ENCODE measurements at regions not wholly inside any gene's neighbourhood (a gene's known extent, or its start where the extent isn't known, plus 50 kb on each side); places are given as distances from the start of the nearest gene placed in this dataset.

DNA sequence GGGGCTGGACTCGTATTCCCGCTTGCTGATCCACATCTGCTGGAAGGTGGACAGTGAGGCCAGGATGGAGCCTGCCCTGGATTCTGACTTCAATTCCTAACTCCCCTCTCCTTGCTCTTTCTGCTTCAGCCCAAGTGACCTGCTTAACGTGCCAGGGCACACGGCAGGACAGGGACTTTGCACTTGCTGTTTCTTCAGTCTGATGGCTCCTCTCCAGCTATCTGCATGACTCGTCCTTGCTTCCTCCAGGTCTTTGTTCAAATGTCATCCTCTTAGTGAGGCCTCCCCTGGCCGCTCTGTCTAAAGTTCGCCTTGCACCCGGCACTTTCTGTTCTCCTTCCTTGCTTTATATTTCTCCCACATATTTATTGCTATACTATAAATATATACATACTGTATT, 357.6 kb downstream of the MTX2 start:
- no peaks in the 10 kb centered on the region for H3K36me3 ChIP-seq (ENCODE audit: insufficient read depth, low read length)
- ChIA-PET CTCF (no interaction called here), POLR2A (no interaction called here)
- H3K27ac Mint-ChIP-seq: no peak overlapping the region
- peaks cover 38 to 53% of the 10 kb centered on the region in 2 donors for H3K27me3 Mint-ChIP-seq
- no peaks in the 10 kb centered on the region for H3K27me3 ChIP-seq (ENCODE audit: insufficient read depth, low read length, poor library complexity, severe bottlenecking)
- no peak for DNase-seq
- no peak overlapping the region for H3K4me3 Mint-ChIP-seq
- H3K4me1 ChIP-seq (ENCODE audit: insufficient read depth, low read length): no peaks in the 10 kb centered on the region
- no peaks in the 10 kb centered on the region for H3K9me3 ChIP-seq (ENCODE audit: low read length)
- H3K27ac ChIP-seq (ENCODE audit: low read depth, low read length): no peak overlapping the region
- H3K9me3 Mint-ChIP-seq: no peaks in the 10 kb centered on the region
- no peak overlapping the region for H3K4me3 ChIP-seq (ENCODE audit: low read length)
- H3K4me1 Mint-ChIP-seq: no peaks in the 10 kb centered on the region
- H3K36me3 Mint-ChIP-seq: peaks cover 0 to 2% (median 0%) of the 10 kb centered on the region in 3 donors

- ChIA-PET POLR2A (no interaction called here), CTCF (interaction anchor here (2.1 kb wide), 1 partner anchor 24 kb away, joined by 6 read pairs; no protein-coding TSS in a partner anchor)
- Histone ChIP-seq H3K27me3 (ENCODE audit: insufficient read depth, low read length, poor library complexity, severe bottlenecking) (no peaks in the 10 kb centered on the region), H3K9me3 (ENCODE audit: low read length) (no peaks in the 10 kb centered on the region), H3K4me3 (ENCODE audit: low read length) (no peak overlapping the region), H3K4me1 (ENCODE audit: insufficient read depth, low read length) (no peaks in the 10 kb centered on the region), H3K36me3 (ENCODE audit: insufficient read depth, low read length) (no peaks in the 10 kb centered on the region), H3K27ac (ENCODE audit: low read depth, low read length) (no peak overlapping the region)
- H3K27me3 Mint-ChIP-seq: peaks cover 29 to 54% of the 10 kb centered on the region in 2 donors
- peaks cover 0 to 2% (median 0%) of the 10 kb centered on the region in 3 donors for H3K36me3 Mint-ChIP-seq
- H3K4me3 Mint-ChIP-seq: no peak overlapping the region
- H3K9me3 Mint-ChIP-seq: no peaks in the 10 kb centered on the region
- DNase-seq: no peak
- no peak overlapping the region for H3K27ac Mint-ChIP-seq
- no peaks in the 10 kb centered on the region for H3K4me1 Mint-ChIP-seq
These were observed 359.2 kb downstream of the MTX2 start for GRCh38 chr2:176628438-176628837.

DNA sequence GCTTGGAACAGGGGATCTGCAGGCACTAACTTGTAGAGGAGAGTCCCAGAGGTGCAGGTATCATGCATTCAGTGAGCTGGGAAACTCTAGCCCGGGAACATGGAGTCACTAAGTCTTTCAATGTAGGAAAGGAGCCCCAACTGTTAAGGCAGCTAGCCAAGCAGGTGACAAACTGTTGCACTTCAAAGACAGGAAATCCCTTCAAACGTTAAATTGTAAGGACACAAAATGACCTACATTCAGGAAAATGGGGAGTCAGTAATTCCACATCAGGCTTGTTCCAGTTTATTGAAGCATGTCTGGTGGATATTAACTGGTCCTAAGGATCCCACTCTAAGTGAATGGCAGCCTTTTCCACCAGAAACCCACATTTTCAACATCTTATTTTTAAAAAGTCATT, 364.5 kb downstream of the MTX2 start:
- H3K4me3 Mint-ChIP-seq: no peak overlapping the region
- H3K27ac Mint-ChIP-seq: no peak overlapping the region
- ChIA-PET CTCF (interaction anchor here (1.6 to 3.4 kb wide), 3 partner anchors 18 to 507 kb away, joined by 3 to 15 read pairs (median 4); no protein-coding TSS in a partner anchor), POLR2A (no interaction called here)
- peaks cover 19% of the 10 kb centered on the region for H3K27me3 ChIP-seq (ENCODE audit: insufficient read depth, low read length, poor library complexity, severe bottlenecking)
- peaks cover 4% of the 10 kb centered on the region for H3K4me1 ChIP-seq (ENCODE audit: insufficient read depth, low read length)
- peaks cover 16 to 46% of the 10 kb centered on the region in 2 donors for H3K27me3 Mint-ChIP-seq
- no peak overlapping the region for H3K4me3 ChIP-seq (ENCODE audit: low read length)
- H3K9me3 ChIP-seq (ENCODE audit: low read length): no peaks in the 10 kb centered on the region
- H3K36me3 ChIP-seq (ENCODE audit: insufficient read depth, low read length): no peaks in the 10 kb centered on the region
- H3K9me3 Mint-ChIP-seq: no peaks in the 10 kb centered on the region
- no peaks in the 10 kb centered on the region for H3K36me3 Mint-ChIP-seq
- H3K4me1 Mint-ChIP-seq: peaks cover 6 to 9% (median 8%) of the 10 kb centered on the region in 3 donors
- DNase-seq: no peak
- no peak overlapping the region for H3K27ac ChIP-seq (ENCODE audit: low read depth, low read length)

- H3K9me3 ChIP-seq (ENCODE audit: low read length): no peaks in the 10 kb centered on the region
- no peaks in the 10 kb centered on the region for H3K36me3 Mint-ChIP-seq
- CTCF ChIA-PET: interaction anchor here (0.9 to 3.2 kb wide), 4 partner anchors 16 to 516 kb away, joined by 3 to 18 read pairs (median 9); no protein-coding TSS in a partner anchor
- H3K27me3 ChIP-seq (ENCODE audit: insufficient read depth, low read length, poor library complexity, severe bottlenecking): peaks cover 28% of the 10 kb centered on the region
- no peak overlapping the region for H3K27ac Mint-ChIP-seq
- H3K9me3 Mint-ChIP-seq: no peaks in the 10 kb centered on the region
- POLR2A ChIA-PET: no interaction called here
- H3K36me3 ChIP-seq (ENCODE audit: insufficient read depth, low read length): no peaks in the 10 kb centered on the region
- H3K4me1 ChIP-seq (ENCODE audit: insufficient read depth, low read length): peaks cover 4% of the 10 kb centered on the region
- H3K4me1 Mint-ChIP-seq: peaks cover 6 to 9% (median 8%) of the 10 kb centered on the region in 3 donors
- DNase-seq: no peak
- H3K4me3 ChIP-seq (ENCODE audit: low read length): no peak overlapping the region
- H3K27ac ChIP-seq (ENCODE audit: low read depth, low read length): no peak overlapping the region
- H3K4me3 Mint-ChIP-seq: no peak overlapping the region
- H3K27me3 Mint-ChIP-seq: peaks cover 26 to 68% of the 10 kb centered on the region in 2 donors
These were observed 367.2 kb downstream of the MTX2 start for GRCh38 chr2:176636401-176636800.

DNA sequence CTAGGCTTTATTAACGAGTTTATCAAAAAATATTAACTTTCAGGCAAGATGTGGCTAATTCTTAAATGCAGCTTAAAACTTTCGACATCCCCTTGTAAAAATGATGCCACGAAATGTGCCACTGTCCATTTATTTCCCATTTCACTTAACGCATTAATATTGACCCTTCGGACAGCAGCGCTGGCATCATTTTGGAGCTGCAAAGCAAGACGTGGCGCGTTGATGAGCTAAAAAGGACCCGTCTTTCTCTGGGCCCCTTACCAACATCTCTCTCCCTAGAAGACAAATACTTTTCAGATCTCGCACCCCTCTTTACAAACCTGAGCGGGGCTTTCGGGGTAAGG, 367.9 kb downstream of the MTX2 start:
- peaks cover 35% of the 10 kb centered on the region for H3K27me3 ChIP-seq (ENCODE audit: insufficient read depth, low read length, poor library complexity, severe bottlenecking)
- peaks cover 6 to 9% (median 8%) of the 10 kb centered on the region in 3 donors for H3K4me1 Mint-ChIP-seq
- H3K4me3 Mint-ChIP-seq: peak overlapping the region; percentile 8 to 86 (median 62)
- H3K9me3 Mint-ChIP-seq: no peaks in the 10 kb centered on the region
- H3K27me3 Mint-ChIP-seq: peaks cover 31 to 72% of the 10 kb centered on the region in 2 donors
- POLR2A ChIA-PET: no interaction called here
- DNase-seq: peak in 1 of 5 donors; percentile 3
- no peaks in the 10 kb centered on the region for H3K36me3 Mint-ChIP-seq
- H3K4me1 ChIP-seq (ENCODE audit: insufficient read depth, low read length): peaks cover 4% of the 10 kb centered on the region
- no peaks in the 10 kb centered on the region for H3K36me3 ChIP-seq (ENCODE audit: insufficient read depth, low read length)
- CTCF ChIA-PET: interaction anchor here (0.9 to 3.2 kb wide), 4 partner anchors 15 to 516 kb away, joined by 3 to 18 read pairs (median 9); no protein-coding TSS in a partner anchor
- H3K27ac ChIP-seq (ENCODE audit: low read depth, low read length): no peak overlapping the region
- H3K27ac Mint-ChIP-seq: no peak overlapping the region
- H3K9me3 ChIP-seq (ENCODE audit: low read length): no peaks in the 10 kb centered on the region
- no peak overlapping the region for H3K4me3 ChIP-seq (ENCODE audit: low read length)

- Histone ChIP-seq H3K27me3 (ENCODE audit: insufficient read depth, low read length, poor library complexity, severe bottlenecking) (peaks cover 35% of the 10 kb centered on the region), H3K36me3 (ENCODE audit: insufficient read depth, low read length) (no peaks in the 10 kb centered on the region), H3K27ac (ENCODE audit: low read depth, low read length) (no peak overlapping the region), H3K4me3 (ENCODE audit: low read length) (peak overlapping the region; percentile 36), H3K4me1 (ENCODE audit: insufficient read depth, low read length) (peaks cover 4% of the 10 kb centered on the region), H3K9me3 (ENCODE audit: low read length) (no peaks in the 10 kb centered on the region)
- H3K9me3 Mint-ChIP-seq: no peaks in the 10 kb centered on the region
- DNase-seq: no peak
- H3K27me3 Mint-ChIP-seq: peaks cover 33 to 71% of the 10 kb centered on the region in 2 donors
- CTCF ChIA-PET: interaction anchor here (0.9 to 3.2 kb wide), 4 partner anchors 14 to 517 kb away, joined by 3 to 18 read pairs (median 9); no protein-coding TSS in a partner anchor
- H3K4me1 Mint-ChIP-seq: peaks cover 6 to 9% (median 8%) of the 10 kb centered on the region in 3 donors
- H3K36me3 Mint-ChIP-seq: no peaks in the 10 kb centered on the region
- peak overlapping the region; percentile 8 to 87 (median 65) for H3K4me3 Mint-ChIP-seq
- H3K27ac Mint-ChIP-seq: no peak overlapping the region
- POLR2A ChIA-PET: interaction anchor here (0.6 kb wide), 2 partner anchors 317 to 558 kb away, joined by 3 to 5 read pairs; no protein-coding TSS in a partner anchor
These were observed 368.4 kb downstream of the MTX2 start for GRCh38 chr2:176637486-176638166.

GRCh38 chr2:176638167-176639015, 369.1 kb downstream of the MTX2 start:
- H3K4me3 Mint-ChIP-seq: peak overlapping the region in 6 of 7 donors; percentile 57 to 87 (median 70)
- no peak overlapping the region for H3K27ac Mint-ChIP-seq
- H3K4me1 Mint-ChIP-seq: peaks cover 6 to 9% (median 8%) of the 10 kb centered on the region in 3 donors
- H3K27ac ChIP-seq (ENCODE audit: low read depth, low read length): no peak overlapping the region
- peaks cover 35% of the 10 kb centered on the region for H3K27me3 ChIP-seq (ENCODE audit: insufficient read depth, low read length, poor library complexity, severe bottlenecking)
- peaks cover 34 to 73% of the 10 kb centered on the region in 2 donors for H3K27me3 Mint-ChIP-seq
- H3K9me3 Mint-ChIP-seq: no peaks in the 10 kb centered on the region
- no peaks in the 10 kb centered on the region for H3K36me3 Mint-ChIP-seq
- no peaks in the 10 kb centered on the region for H3K36me3 ChIP-seq (ENCODE audit: insufficient read depth, low read length)
- POLR2A ChIA-PET: interaction anchor here (0.6 kb wide), 2 partner anchors 318 to 559 kb away, joined by 3 to 5 read pairs; no protein-coding TSS in a partner anchor
- peak overlapping the region; percentile 36 for H3K4me3 ChIP-seq (ENCODE audit: low read length)
- peak; percentile 37 to 61 (median 39) for DNase-seq
- CTCF ChIA-PET: interaction anchor here (3.0 to 3.2 kb wide), 2 partner anchors 14 to 511 kb away, joined by 15 to 18 read pairs; no protein-coding TSS in a partner anchor
- no peaks in the 10 kb centered on the region for H3K9me3 ChIP-seq (ENCODE audit: low read length)
- peaks cover 4% of the 10 kb centered on the region for H3K4me1 ChIP-seq (ENCODE audit: insufficient read depth, low read length)

DNA sequence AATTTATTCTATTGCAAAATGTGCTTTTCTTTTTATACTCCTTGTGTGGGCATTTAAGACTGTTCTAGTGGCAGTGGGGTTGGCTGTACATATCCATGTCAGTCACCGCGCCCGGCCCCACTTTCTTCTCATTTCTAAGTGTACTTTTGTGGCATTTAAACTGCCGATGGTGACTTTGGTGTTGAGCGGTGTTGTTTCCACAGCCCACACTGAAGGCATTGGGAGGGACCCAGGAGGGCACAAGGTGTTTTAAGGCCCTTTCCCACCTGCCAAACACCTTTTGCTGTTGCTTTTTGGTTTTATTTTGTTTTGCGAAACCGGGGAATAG, 369.7 kb downstream of the MTX2 start:
- H3K4me1 ChIP-seq (ENCODE audit: insufficient read depth, low read length): peaks cover 4% of the 10 kb centered on the region
- peaks cover 6 to 9% (median 8%) of the 10 kb centered on the region in 3 donors for H3K4me1 Mint-ChIP-seq
- DNase-seq: no peak
- H3K27me3 Mint-ChIP-seq: peaks cover 37 to 74% of the 10 kb centered on the region in 2 donors
- H3K9me3 Mint-ChIP-seq: no peaks in the 10 kb centered on the region
- no peak overlapping the region for H3K4me3 ChIP-seq (ENCODE audit: low read length)
- CTCF ChIA-PET: interaction anchor here (3.0 to 3.2 kb wide), 2 partner anchors 13 to 512 kb away, joined by 15 to 18 read pairs; no protein-coding TSS in a partner anchor
- POLR2A ChIA-PET: no interaction called here
- H3K27ac Mint-ChIP-seq: no peak overlapping the region
- H3K27ac ChIP-seq (ENCODE audit: low read depth, low read length): no peak overlapping the region
- H3K27me3 ChIP-seq (ENCODE audit: insufficient read depth, low read length, poor library complexity, severe bottlenecking): peaks cover 35% of the 10 kb centered on the region
- no peaks in the 10 kb centered on the region for H3K36me3 Mint-ChIP-seq
- H3K9me3 ChIP-seq (ENCODE audit: low read length): no peaks in the 10 kb centered on the region
- no peaks in the 10 kb centered on the region for H3K36me3 ChIP-seq (ENCODE audit: insufficient read depth, low read length)
- H3K4me3 Mint-ChIP-seq: peak overlapping the region in 1 of 7 donors; percentile 36
